Stimulated activated CD4-positive, alpha-beta T cell treated with anti-CD3 and anti-CD28 coated beads, Interleukin-1b, Interleukin-23, amount 100 ng/mL, for 48 hours (primary cell): ENCODE measurements at regions not wholly inside any gene's neighbourhood (a gene's known extent, or its start where the extent isn't known, plus 50 kb on each side); places are given as distances from the start of the nearest gene placed in this dataset.

Source experiments
- DNase-seq: peaks from one replicate; pipeline ENCODE4 v3.0.0-alpha.2; 2020

DNA sequence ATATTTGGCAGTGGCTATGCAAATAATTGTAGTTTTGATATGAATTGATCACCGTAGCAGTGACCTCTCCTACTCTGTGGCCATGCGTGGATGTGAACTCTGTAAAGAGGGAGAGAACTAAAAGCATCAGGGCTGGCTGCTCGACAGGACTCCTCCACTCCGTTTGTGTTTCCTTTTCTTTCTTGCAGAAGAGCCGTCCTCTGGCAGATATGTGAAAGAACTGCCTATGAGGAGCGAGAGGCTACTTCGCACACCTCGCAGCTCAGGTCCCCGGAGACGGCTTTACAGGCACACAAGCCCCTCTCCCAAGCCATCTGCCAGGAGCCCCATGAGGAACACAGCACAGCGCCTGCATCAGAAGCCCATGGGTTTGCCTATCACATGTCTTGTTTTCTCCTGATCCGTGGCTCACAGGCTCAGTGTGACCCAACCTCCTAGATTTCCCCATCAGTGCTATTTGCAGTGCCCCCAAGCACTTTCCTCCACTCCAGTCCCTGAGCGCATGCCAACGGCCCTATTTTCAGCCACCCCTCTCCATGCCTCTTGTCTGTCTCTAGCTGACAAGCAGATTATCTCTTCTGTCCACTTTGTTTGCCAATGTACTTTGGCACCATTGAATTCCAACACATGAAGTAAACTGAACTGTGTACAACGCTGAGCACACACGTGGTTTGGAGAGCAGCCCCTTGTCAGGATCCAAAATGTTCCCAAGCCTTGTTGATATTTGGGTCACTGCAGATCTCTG is 164.3 kb upstream of the AKR1E2 start:
- DNase-seq = no peak

DNA sequence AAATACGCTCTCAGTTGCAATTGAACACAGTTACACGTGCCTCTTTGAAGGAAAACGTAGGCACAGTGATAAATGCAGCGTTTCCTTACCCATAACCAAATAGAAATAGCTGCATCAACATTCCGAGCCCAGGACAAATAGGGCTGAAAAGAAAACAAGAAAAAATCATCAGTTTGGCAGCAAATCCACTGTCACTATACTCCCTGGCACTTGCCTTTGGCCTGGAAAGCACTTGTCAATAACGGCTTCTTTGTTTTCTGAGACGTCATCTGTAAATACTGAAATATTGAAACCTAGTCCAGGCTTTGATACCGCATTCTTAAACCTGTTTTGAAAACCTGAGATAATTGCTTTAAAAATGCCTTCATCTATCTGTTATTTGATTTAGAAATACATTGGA is 167.2 kb upstream of the AKR1E2 start:
- no peak for DNase-seq

GRCh38 chr10:4656576-4657194 is 169.3 kb upstream of the AKR1E2 start:
- peak; percentile 22 for DNase-seq

GRCh38 chr10:4655879-4656278 is 170.1 kb upstream of the AKR1E2 start:
- no peak for DNase-seq

- DNase-seq = no peak
Measured at GRCh38 chr10:4655406-4655805, 170.6 kb upstream of the AKR1E2 start.

GRCh38 chr10:4654496-4654895 is 171.5 kb upstream of the AKR1E2 start:
- DNase-seq = no peak

GRCh38 chr10:4653160-4653559 is 172.8 kb upstream of the AKR1E2 start:
- DNase-seq = no peak

DNA sequence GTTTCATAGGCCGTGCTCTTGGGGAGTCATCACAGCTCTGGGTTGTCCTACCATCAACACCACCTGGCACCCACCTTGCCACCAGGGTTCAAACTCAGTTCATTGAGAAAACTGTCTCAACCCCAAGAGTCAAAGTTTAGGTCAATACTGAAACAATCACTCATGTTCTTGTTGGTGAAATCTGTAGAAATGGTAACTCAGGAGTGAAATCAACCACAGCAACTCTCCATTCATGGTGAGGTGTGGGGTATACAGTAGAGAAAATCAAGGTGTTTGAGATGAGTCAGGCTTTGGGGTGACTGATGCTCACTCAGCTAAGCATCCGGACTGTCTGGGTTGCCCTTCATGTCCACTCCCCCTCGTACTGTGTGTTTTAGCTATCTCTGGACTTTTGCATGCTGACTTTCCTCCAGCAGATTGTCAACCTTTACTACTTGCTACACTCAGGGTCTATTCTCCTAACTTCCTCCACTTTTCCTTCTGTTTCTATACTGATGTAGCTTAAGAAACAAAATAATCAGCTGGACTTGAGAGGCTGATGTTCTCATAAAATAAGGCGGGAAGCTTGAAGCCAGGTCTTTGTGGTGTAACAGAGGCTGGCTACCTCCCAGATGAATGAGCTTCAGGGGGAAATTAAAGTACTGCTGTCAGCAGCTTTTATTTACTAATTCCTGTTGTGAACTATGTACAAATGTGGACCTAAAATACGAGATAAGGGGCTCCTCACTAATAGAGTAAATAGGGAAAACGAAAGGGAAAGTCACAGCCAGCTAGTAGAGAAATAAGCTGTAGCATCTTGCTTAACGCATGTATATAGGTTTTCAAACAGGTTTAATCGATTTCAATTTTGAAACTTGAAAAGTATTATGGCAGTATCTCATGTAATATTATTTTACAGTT is 173.6 kb upstream of the AKR1E2 start:
- peak; percentile 53 for DNase-seq

GRCh38 chr10:4651404-4652037 is 174.5 kb upstream of the AKR1E2 start:
- DNase-seq = peak; percentile 23

DNA sequence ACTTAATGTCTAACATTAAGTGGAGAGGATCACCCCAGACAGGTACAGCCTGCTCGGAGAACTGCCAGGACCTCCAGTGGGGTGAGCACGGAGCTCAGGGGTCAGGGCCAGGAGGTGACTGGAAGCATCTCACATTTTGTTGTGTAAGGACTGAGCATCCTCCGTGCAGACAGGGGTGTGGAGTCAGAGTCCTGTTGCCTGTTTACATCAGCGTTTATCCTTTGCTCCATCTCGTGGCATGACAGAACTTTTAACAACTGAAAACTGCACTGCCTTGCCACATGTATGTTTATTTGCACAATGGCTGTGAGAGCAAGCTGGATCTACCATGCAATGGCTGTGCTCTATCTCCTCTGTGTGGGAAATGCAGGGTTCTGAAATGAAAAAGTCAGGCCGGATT is 175.4 kb upstream of the AKR1E2 start:
- no peak for DNase-seq

GRCh38 chr10:4649886-4650508 is 176.0 kb upstream of the AKR1E2 start:
- no peak for DNase-seq

- no peak for DNase-seq
Measured at GRCh38 chr10:4649471-4649870, 176.5 kb upstream of the AKR1E2 start.

DNA sequence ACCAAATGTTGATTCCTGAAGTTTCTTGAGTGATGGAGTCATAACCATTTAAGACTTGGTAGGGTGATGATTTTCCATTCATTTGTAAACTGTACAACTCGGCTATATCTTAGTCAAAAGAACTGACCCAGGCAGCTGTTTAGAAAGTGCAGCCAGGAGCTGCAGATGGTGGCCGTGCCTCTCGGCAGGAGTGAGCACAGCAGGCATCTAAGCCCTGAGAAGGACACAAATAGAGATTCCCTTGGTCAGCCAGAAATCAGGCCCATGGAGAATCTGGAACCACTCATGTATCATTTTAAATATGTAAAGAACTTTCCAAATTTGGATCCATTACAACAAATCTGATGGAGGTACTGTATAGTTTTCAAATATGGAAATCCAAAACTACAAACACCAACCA is 177.0 kb upstream of the AKR1E2 start:
- no peak for DNase-seq

DNA sequence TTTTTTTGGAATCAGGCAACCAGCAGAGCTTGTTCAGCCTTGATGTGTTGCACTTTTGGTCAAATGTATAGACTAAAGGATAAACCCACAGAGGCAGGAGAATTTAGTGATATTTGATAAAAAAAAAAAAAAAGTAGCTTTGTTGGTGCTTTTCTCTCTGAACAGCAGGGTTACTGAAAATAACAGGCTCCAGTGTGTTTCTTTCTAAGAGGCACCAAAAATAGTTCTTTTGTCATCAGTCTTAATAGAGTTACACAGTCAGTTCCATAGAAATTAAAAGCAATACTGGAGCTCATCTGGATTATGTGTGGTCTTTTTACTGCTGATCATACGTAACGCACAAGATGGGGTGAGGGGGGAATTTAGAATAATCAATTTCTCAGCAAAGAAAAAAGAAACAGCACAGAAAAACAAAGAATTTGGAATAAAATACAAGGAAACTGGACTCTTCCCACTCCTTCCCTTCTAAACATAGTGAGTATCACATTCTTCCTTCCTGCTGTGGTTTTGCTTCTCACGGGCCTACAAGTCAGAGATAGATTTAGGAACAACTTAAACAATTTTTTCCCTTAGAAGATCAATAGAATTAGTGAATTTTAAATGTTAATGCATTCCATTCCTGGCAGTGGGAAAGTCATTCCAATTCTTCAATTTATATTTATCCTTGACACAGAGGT is 178.8 kb upstream of the AKR1E2 start:
- no peak for DNase-seq

DNA sequence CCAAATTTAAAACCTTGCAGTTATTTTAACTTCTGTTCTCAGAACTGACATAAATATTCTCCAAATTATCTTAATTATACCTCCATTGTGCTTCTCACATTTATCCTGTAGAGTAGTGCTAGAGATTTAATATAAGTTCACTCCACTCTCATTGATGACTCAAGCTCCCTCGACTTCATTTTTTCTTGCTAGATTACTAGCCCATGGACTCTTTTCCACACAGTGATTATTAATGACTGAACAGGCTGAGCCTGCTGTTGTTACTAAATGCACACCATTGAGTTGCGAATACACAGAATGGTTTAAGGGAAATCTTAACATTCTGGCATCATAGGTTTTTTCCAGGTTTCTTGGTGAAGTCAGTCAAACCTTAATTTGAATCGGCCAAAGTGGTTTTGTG is 179.5 kb upstream of the AKR1E2 start:
- DNase-seq = no peak

DNA sequence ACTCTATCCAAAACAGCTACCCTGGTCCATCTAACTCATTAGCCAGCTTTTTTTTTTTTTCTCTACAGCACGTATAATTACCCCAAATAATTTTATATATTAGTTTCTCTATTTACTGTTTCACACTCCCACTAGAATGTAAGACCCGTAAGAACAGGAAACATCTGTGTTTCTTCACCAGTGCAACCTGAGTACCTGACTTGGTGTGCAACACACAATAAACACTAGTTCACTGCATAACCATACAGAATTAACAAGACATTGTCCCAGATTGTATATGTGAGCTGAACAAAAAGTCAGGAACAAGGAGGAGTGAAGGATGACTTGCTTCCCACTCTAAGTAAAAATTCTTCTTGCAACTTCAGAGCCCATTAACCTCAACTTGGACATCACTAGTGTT is 180.2 kb upstream of the AKR1E2 start:
- no peak for DNase-seq

- DNase-seq = no peak
Measured at GRCh38 chr10:4643471-4643870, 182.5 kb upstream of the AKR1E2 start.

GRCh38 chr10:4639960-4640359 is 186.0 kb upstream of the AKR1E2 start:
- no peak for DNase-seq

DNA sequence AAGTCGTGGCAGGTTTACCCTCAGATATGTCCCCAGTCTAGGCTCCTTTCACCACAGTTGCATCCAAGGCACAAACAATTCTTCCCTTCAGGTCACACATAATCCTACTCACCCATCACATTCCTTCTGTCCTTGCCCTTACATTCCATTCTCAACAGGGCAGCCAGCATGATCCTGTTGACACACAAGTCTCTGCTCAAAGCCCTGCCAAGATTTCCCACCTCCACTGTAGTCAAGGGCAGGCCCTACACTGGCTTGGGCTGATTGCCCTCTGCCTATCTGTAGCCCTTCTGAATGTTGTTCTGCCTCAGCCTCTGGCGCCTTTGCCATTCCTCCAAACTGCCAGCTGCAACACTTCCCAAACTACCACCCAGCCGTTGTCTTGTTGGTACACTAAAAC is 187.9 kb upstream of the AKR1E2 start:
- DNase-seq = no peak

DNA sequence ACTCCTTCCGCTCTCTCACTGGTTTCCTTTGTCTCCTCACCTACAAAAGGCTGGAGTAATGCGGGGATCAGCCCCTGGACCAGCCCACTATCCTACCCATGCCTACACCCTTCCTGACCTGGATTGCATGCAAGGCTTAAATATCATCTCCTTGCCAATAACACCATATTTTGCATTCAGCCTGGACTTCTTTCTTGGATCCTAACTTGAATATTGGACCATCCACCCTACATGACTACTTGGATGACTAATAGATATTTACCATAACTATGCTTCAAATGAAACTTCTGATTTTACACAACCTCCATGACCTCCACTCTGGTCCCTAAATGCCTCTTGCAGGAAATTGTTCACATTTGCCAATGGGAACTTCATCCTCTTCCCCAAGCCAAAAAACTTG is 188.3 kb upstream of the AKR1E2 start:
- DNase-seq = no peak

GRCh38 chr10:4635883-4636282 is 190.1 kb upstream of the AKR1E2 start:
- DNase-seq = no peak

GRCh38 chr10:4635388-4635787 is 190.6 kb upstream of the AKR1E2 start:
- DNase-seq = no peak
